GM12878 (cell line): ENCODE measurements at regions not wholly inside any gene's neighbourhood (a gene's known extent, or its start where the extent isn't known, plus 50 kb on each side); places are given as distances from the start of the nearest gene placed in this dataset.

ENCODE experiments used
- ATAC-seq: fragments of 200-7000 bp; cut with Tn5 transposase; 3 replicates; pipeline ENCODE4 v1.9.1; 2020; ENCODE audit warnings: mild to moderate bottlenecking, moderate library complexity
- BruUV-seq: library from RNA; stranded (reverse); fragments of 400-500 nt; replicated peaks from 2 replicates; lab custom pipeline; 2021; lab: Mats Ljungman, UMichigan
- CTCF ChIA-PET: fragments of 300-600 bp; sonication (Branson Sonifier 250); formaldehyde crosslinking; extraction: SDS; loops from one replicate; lab custom pipeline; 2021; ENCODE audit warnings: inconsistent platforms; lab: Yijun Ruan, JAX
- POLR2A ChIA-PET: fragments of 350-600 bp; formaldehyde crosslinking; extraction: SDS; loops from one replicate; lab custom pipeline; 2021; ENCODE audit warnings: inconsistent platforms; lab: Charles Lee
- RAD21 ChIA-PET: fragments of 300-600 bp; sonication (Branson Sonifier 250); formaldehyde crosslinking; loops from one replicate; lab custom pipeline; 2023; ENCODE audit warnings: antibody characterized with exemption; ENCODE audit not compliant: unreplicated experiment; lab: Charles Lee
- SMC1A ChIA-PET: fragments of 300-600 bp; sonication (Branson Sonifier 250); formaldehyde crosslinking; loops from one replicate; lab custom pipeline; 2023; ENCODE audit not compliant: unreplicated experiment, uncharacterized antibody; lab: Charles Lee
- DNase-seq: peaks from one replicate; pipeline ENCODE4 v3.0.0-alpha.2; 2011; ENCODE audit warnings: low read depth, low spot score
- FAIRE-seq: peaks from 3 replicates; lab custom pipeline; 2011; peaks lifted over from hg19 to GRCh38; lab: Jason Lieb, UNC
- H2AFZ ChIP-seq: 2 replicates; pipeline ENCODE4 v1.6.0; 2011; ENCODE audit warnings: low read depth, low read length, control low read depth; ENCODE audit not compliant: control insufficient read depth
- H3K27ac ChIP-seq: 2 replicates; pipeline ENCODE4 v1.5.1; 2011; ENCODE audit warnings: control low read depth; ENCODE audit not compliant: control insufficient read depth, insufficient read depth
- H3K27me3 ChIP-seq, 2 experiments: replicated peaks in 1 of 2; 2 replicates each; pipeline versions ENCODE4 v1.6.0 to v1.6.1; 2011; ENCODE audit warnings: low read length in 1 of 2; ENCODE audit not compliant: control insufficient read depth in 2 of 2, insufficient read depth in 2 of 2
- H3K36me3 ChIP-seq, 2 experiments: 2 replicates each; pipeline ENCODE4 v1.5.1; 2011; ENCODE audit warnings: low read length in 1 of 2; ENCODE audit not compliant: control insufficient read depth in 2 of 2, insufficient read depth in 2 of 2
- H3K4me1 ChIP-seq: 2 replicates; pipeline ENCODE4 v1.6.1; 2011; ENCODE audit warnings: mild to moderate bottlenecking, low read length, moderate library complexity, mixed read lengths; ENCODE audit not compliant: control insufficient read depth, insufficient read depth
- H3K4me2 ChIP-seq: 2 replicates; pipeline ENCODE4 v1.6.0; 2011; ENCODE audit warnings: control low read depth; ENCODE audit not compliant: control insufficient read depth, insufficient read depth
- H3K4me3 ChIP-seq: fragments of 200-600 bp; sonication (generic); 2 replicates; pipeline ENCODE4 v1.5.1; 2016
- H3K79me2 ChIP-seq: 2 replicates; pipeline ENCODE4 v1.6.0; 2011; ENCODE audit warnings: low read length; ENCODE audit not compliant: control insufficient read depth, insufficient read depth
- H3K9ac ChIP-seq: 2 replicates; pipeline ENCODE4 v1.8.0; 2011; ENCODE audit warnings: low read length, control low read depth, mixed read lengths; ENCODE audit not compliant: control insufficient read depth, insufficient read depth
- H3K9me3 ChIP-seq: replicated peaks from 3 replicates; pipeline ENCODE4 v1.5.1; 2011; ENCODE audit warnings: mild to moderate bottlenecking, low read length; ENCODE audit not compliant: control insufficient read depth, insufficient read depth
- H4K20me1 ChIP-seq: 2 replicates; pipeline ENCODE4 v1.6.0; 2011; ENCODE audit not compliant: control insufficient read depth, insufficient read depth
- CEBPB ChIP-seq, 2 experiments: fragments of 150-350 bp in 1 of 2; IDR thresholded peaks; 2 replicates each; pipeline ENCODE4 v1.6.1; 2012 to 2014; ENCODE audit warnings: low read depth in 2 of 2, low read length in 2 of 2, borderline replicate concordance in 1 of 2, inconsistent platforms in 1 of 2
- CHD2 ChIP-seq: IDR thresholded peaks from 2 replicates; pipeline ENCODE4 v1.6.1; 2011; ENCODE audit warnings: low read depth, low read length, improper control_type of control experiment, borderline replicate concordance
- LARP7 ChIP-seq: fragments of 450-650 bp; IDR thresholded peaks from 2 replicates; pipeline ENCODE4 v1.6.1; 2017; ENCODE audit warnings: mild to moderate bottlenecking
- MLLT1 ChIP-seq: fragments of 450-650 bp; IDR thresholded peaks from 2 replicates; pipeline ENCODE4 v1.6.1; 2016; ENCODE audit warnings: mild to moderate bottlenecking
- NRF1 ChIP-seq: conservative IDR thresholded peaks from 2 replicates; pipeline ENCODE4 v1.6.1; 2011; ENCODE audit warnings: mild to moderate bottlenecking, low read depth, low read length, improper control_type of control experiment
- RCOR1 ChIP-seq: conservative IDR thresholded peaks from 2 replicates; pipeline ENCODE4 v1.6.1; 2012; ENCODE audit warnings: low read depth, low read length, improper control_type of control experiment
- SIN3A ChIP-seq: IDR thresholded peaks from 2 replicates; pipeline ENCODE4 v1.6.1; 2012; ENCODE audit warnings: low read depth, low read length, improper control_type of control experiment
- USF1 ChIP-seq: IDR thresholded peaks from 2 replicates; pipeline ENCODE4 v1.6.1; 2011; ENCODE audit warnings: borderline replicate concordance, low read depth, mild to moderate bottlenecking, moderate library complexity, mixed read lengths, low read length; ENCODE audit not compliant: insufficient read depth; ENCODE audit errors: extremely low read length
- ZBTB4 ChIP-seq: fragments of 450-650 bp; formaldehyde crosslinking; IDR thresholded peaks from 2 replicates; pipeline ENCODE4 v1.4.0; 2022; ENCODE audit warnings: mild to moderate bottlenecking, moderate library complexity
- WGBS: methylation state at CpG from one replicate; pipeline ENCODE4 v1.1.6; 2016; ENCODE audit warnings: low lambda C conversion rate; ENCODE audit not compliant: insufficient replicate concordance, insufficient coverage; ENCODE audit errors: missing lambda C conversion rate; 5-methylcytosine and 5-hydroxymethylcytosine counted together
- in situ Hi-C: fragments of 300-500 bp; cut with MboI; formaldehyde crosslinking; loops from 9 replicates; pipeline ENCODE4 v1.14.3; 2018; ENCODE audit warnings: mixed read lengths
- intact Hi-C: fragments of 100-400 bp; cut with micrococcal nuclease; formaldehyde crosslinking; loops from one replicate; pipeline ENCODE4 v1.14.2; 2022; ENCODE audit not compliant: unreplicated experiment
- TF ChIP-seq, protein P1 (sequence below): fragments of 450-650 bp; IDR thresholded peaks from 2 replicates; pipeline ENCODE4 v1.6.1; 2017; ENCODE audit warnings: antibody characterized with exemption, mild to moderate bottlenecking, moderate library complexity
- TF ChIP-seq, protein P2 (sequence below): fragments of 150-350 bp; IDR thresholded peaks from 2 replicates; pipeline ENCODE4 v1.6.1; 2016; ENCODE audit warnings: low read depth, low read length

GRCh38 chr5:62138607-62139006 is 167.4 kb upstream of the KIF2A start:
- FAIRE-seq = no peak
- ChIA-PET RAD21 (no interaction called here), CTCF (no interaction called here), POLR2A (no interaction called here), SMC1A (no interaction called here)
- BruUV-seq = no TSS peak
- Histone ChIP-seq H3K4me2 (no peak overlapping the region), H3K27me3 (peaks cover 0 to 2% of the 10 kb centered on the region in 2 experiments; a peak in 1 of 4 replicates), H2AFZ (no peak overlapping the region), H3K79me2 (no peaks in the 10 kb centered on the region), H3K4me3 (no peak overlapping the region), H3K27ac (no peak overlapping the region), H3K36me3 (no peaks in the 10 kb centered on the region), H4K20me1 (no peaks in the 10 kb centered on the region), H3K9ac (no peak overlapping the region), H3K9me3 (no peaks in the 10 kb centered on the region), H3K4me1 (no peaks in the 10 kb centered on the region)
- in situ Hi-C loops = no loop called here
- DNase-seq = no peak
- ATAC-seq = no peak
- intact Hi-C loops = no loop called here
- WGBS = 39% methylated on average over 7 of the region's 7 CpGs
- no peak for TF ChIP-seq RCOR1
- TF ChIP-seq CHD2 = no peak
- no peak for TF ChIP-seq SIN3A
- TF ChIP-seq ZBTB4 (CRISPR knock-in tag) = no peak
- TF ChIP-seq, protein P1, sequence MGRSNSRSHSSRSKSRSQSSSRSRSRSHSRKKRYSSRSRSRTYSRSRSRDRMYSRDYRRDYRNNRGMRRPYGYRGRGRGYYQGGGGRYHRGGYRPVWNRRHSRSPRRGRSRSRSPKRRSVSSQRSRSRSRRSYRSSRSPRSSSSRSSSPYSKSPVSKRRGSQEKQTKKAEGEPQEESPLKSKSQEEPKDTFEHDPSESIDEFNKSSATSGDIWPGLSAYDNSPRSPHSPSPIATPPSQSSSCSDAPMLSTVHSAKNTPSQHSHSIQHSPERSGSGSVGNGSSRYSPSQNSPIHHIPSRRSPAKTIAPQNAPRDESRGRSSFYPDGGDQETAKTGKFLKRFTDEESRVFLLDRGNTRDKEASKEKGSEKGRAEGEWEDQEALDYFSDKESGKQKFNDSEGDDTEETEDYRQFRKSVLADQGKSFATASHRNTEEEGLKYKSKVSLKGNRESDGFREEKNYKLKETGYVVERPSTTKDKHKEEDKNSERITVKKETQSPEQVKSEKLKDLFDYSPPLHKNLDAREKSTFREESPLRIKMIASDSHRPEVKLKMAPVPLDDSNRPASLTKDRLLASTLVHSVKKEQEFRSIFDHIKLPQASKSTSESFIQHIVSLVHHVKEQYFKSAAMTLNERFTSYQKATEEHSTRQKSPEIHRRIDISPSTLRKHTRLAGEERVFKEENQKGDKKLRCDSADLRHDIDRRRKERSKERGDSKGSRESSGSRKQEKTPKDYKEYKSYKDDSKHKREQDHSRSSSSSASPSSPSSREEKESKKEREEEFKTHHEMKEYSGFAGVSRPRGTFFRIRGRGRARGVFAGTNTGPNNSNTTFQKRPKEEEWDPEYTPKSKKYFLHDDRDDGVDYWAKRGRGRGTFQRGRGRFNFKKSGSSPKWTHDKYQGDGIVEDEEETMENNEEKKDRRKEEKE = no peak
- TF ChIP-seq NRF1 = no peak
- no peak for TF ChIP-seq MLLT1
- TF ChIP-seq, protein P2, sequence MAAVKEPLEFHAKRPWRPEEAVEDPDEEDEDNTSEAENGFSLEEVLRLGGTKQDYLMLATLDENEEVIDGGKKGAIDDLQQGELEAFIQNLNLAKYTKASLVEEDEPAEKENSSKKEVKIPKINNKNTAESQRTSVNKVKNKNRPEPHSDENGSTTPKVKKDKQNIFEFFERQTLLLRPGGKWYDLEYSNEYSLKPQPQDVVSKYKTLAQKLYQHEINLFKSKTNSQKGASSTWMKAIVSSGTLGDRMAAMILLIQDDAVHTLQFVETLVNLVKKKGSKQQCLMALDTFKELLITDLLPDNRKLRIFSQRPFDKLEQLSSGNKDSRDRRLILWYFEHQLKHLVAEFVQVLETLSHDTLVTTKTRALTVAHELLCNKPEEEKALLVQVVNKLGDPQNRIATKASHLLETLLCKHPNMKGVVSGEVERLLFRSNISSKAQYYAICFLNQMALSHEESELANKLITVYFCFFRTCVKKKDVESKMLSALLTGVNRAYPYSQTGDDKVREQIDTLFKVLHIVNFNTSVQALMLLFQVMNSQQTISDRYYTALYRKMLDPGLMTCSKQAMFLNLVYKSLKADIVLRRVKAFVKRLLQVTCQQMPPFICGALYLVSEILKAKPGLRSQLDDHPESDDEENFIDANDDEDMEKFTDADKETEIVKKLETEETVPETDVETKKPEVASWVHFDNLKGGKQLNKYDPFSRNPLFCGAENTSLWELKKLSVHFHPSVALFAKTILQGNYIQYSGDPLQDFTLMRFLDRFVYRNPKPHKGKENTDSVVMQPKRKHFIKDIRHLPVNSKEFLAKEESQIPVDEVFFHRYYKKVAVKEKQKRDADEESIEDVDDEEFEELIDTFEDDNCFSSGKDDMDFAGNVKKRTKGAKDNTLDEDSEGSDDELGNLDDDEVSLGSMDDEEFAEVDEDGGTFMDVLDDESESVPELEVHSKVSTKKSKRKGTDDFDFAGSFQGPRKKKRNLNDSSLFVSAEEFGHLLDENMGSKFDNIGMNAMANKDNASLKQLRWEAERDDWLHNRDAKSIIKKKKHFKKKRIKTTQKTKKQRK = no peak
- TF ChIP-seq LARP7 = no peak
- no peak for TF ChIP-seq CEBPB (IDR thresholded peaks at IDR 0.05; ENCODE audit: borderline replicate concordance in 1 of 2, low read depth in 2 of 2, low read length in 2 of 2)
- TF ChIP-seq USF1 = no peak
